ENCODE measurements at regions not wholly inside any gene's neighbourhood (a gene's known extent, or its start where the extent isn't known, plus 50 kb on each side); places are given as distances from the start of the nearest gene placed in this dataset.

DNA sequence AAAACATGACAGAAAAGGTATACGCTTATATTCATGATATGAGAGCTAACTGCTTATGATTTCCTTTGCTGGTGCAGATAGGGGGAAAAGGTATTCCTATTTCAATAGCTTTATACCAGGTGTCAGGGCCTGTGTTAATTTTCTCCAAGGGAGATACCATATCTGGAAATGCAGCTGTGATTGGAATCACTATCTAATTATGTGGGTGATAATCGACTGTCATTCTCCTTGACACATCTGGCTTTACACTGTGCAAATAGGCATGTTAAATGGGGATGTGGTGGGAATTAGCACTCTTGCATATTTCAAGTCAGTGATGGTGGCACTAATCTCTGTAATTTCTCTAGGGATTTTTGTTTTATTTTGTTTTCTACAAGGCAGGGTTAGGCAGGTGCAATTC lies 611.1 kb downstream of the CDH9 start:
- H3K27me3 ChIP-seq (ENCODE audit: control insufficient read depth, insufficient read depth, low read length), result no peaks in the 10 kb centered on the region
- TF ChIP-seq, protein P1, sequence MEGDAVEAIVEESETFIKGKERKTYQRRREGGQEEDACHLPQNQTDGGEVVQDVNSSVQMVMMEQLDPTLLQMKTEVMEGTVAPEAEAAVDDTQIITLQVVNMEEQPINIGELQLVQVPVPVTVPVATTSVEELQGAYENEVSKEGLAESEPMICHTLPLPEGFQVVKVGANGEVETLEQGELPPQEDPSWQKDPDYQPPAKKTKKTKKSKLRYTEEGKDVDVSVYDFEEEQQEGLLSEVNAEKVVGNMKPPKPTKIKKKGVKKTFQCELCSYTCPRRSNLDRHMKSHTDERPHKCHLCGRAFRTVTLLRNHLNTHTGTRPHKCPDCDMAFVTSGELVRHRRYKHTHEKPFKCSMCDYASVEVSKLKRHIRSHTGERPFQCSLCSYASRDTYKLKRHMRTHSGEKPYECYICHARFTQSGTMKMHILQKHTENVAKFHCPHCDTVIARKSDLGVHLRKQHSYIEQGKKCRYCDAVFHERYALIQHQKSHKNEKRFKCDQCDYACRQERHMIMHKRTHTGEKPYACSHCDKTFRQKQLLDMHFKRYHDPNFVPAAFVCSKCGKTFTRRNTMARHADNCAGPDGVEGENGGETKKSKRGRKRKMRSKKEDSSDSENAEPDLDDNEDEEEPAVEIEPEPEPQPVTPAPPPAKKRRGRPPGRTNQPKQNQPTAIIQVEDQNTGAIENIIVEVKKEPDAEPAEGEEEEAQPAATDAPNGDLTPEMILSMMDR (IDR thresholded peaks at IDR 0.05; ENCODE audit: insufficient read depth, low read length, poor library complexity, severe bottlenecking), result no peak
- no peaks in the 10 kb centered on the region for H3K36me3 ChIP-seq (ENCODE audit: control insufficient read depth, insufficient read depth, low read length)
- DNase-seq (ENCODE audit: low read depth), result no peak
- no peak overlapping the region for H3K4me3 ChIP-seq (ENCODE audit: low read depth, low read length)

DNA sequence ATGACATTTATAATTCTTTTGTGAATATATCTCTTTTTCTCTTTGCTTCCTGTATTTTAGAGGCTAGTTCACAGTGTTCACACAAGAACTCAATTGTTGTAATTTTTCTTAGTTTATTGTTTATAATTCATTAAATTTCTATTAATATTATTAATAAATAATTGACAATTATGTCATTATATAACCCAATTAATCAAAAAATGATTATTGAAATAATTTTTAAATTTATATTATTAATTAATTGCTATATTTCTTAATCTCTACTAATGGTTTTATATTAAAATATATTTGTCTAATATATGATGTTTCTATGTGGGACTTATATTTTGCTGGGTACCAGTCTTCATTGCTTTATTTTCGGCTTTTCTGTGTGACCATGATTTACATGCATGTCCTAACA lies 618.4 kb downstream of the CDH9 start:
- no peak overlapping the region for H3K4me3 ChIP-seq (ENCODE audit: low read depth, low read length)
- H3K27me3 ChIP-seq (ENCODE audit: control insufficient read depth, insufficient read depth, low read length), result no peaks in the 10 kb centered on the region
- no peaks in the 10 kb centered on the region for H3K36me3 ChIP-seq (ENCODE audit: control insufficient read depth, insufficient read depth, low read length)
- TF ChIP-seq, protein P1 (IDR thresholded peaks at IDR 0.05; ENCODE audit: insufficient read depth, low read length, poor library complexity, severe bottlenecking), result no peak
- no peak for DNase-seq (ENCODE audit: low read depth)

DNA sequence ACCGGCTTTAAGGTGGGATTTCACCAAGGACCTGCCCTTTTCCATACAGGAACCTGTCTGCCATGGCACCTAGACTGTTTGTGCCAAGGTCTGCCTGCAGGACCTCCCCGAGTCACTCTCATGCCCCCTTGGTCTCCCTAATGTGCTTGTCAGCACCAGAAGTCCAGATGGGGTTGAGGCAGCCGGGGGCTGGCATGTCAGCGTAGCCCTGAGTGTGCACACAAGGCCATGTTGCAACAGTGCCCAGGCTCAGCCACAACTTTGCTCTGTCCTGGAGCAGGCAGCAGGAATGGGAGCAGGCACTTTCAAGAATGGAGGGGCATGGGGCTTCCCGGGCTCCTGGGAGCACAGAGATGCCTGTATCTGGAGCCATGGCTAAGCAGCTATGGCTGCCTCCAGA lies 621.5 kb downstream of the CDH9 start:
- H3K27me3 ChIP-seq (ENCODE audit: control insufficient read depth, insufficient read depth, low read length), result no peaks in the 10 kb centered on the region
- H3K36me3 ChIP-seq (ENCODE audit: control insufficient read depth, insufficient read depth, low read length), result no peaks in the 10 kb centered on the region
- no peak overlapping the region for H3K4me3 ChIP-seq (ENCODE audit: low read depth, low read length)
- TF ChIP-seq, protein P1 (IDR thresholded peaks at IDR 0.05; ENCODE audit: insufficient read depth, low read length, poor library complexity, severe bottlenecking), result no peak
- DNase-seq (ENCODE audit: low read depth), result no peak

DNA sequence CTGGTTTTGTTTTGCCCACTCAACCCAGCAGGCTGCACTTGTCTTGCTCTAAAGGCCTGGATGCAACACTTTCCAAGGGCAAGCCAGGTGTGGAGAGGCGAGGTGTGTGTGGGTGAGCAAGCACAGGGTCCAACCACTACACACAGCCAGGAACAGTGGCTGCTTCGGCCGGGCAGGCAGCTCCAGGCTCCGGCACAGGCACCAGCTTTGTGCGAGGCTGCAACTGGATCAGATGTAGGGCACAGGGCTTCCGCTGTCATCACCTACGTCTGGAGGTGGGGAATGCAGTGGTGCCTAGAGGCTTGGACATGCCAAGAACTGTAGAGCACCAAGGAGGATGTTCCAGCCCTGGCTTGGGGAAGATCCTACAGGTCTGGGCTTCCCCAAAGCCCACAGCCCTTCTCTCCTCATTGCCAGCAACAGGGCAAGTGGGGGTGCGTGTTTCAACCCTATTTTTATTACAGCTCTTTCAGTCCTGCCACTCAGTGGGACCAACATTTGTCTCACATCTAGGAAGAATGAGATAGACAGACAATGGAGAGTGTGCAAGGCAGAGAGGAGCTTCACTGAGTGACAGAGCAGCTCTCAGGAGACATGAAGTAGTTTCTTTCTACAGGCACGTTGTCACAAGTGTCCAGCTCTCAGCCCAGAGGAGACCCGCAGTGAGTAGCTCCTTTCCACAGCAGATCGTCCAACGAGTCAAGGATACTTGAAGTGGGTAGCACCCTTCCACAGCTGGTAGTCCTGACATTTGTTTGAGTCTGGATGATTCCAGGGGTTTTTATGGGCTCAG lies 622.2 kb downstream of the CDH9 start:
- H3K27me3 ChIP-seq (ENCODE audit: control insufficient read depth, insufficient read depth, low read length), result no peaks in the 10 kb centered on the region
- H3K36me3 ChIP-seq (ENCODE audit: control insufficient read depth, insufficient read depth, low read length), result no peaks in the 10 kb centered on the region
- TF ChIP-seq, protein P1 (IDR thresholded peaks at IDR 0.05; ENCODE audit: insufficient read depth, low read length, poor library complexity, severe bottlenecking), result no peak
- no peak for DNase-seq (ENCODE audit: low read depth)
- no peak overlapping the region for H3K4me3 ChIP-seq (ENCODE audit: low read depth, low read length)

DNA sequence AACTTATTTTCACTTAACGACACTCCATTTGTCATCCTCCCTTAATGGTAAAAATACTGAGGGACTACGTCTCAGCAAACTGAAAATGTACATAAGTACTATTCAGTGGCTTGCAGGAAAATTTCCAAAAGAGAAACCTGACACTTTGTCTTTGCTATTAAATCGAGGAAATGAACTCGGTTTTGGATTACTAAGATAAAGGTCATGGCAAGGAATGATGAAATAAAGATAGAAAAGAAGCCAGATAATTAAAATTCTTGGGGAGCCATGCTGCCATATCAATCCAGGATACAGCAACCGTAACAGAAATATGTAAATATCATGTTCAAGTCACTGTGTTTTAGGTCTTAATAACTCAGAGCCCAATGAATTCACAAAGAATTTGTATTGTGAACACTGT lies 647.8 kb downstream of the CDH9 start:
- no peaks in the 10 kb centered on the region for H3K36me3 ChIP-seq (ENCODE audit: control insufficient read depth, insufficient read depth, low read length)
- no peaks in the 10 kb centered on the region for H3K27me3 ChIP-seq (ENCODE audit: control insufficient read depth, insufficient read depth, low read length)
- TF ChIP-seq, protein P1 (IDR thresholded peaks at IDR 0.05; ENCODE audit: insufficient read depth, low read length, poor library complexity, severe bottlenecking), result no peak
- no peak for DNase-seq (ENCODE audit: low read depth)
- H3K4me3 ChIP-seq (ENCODE audit: low read depth, low read length), result no peak overlapping the region

DNA sequence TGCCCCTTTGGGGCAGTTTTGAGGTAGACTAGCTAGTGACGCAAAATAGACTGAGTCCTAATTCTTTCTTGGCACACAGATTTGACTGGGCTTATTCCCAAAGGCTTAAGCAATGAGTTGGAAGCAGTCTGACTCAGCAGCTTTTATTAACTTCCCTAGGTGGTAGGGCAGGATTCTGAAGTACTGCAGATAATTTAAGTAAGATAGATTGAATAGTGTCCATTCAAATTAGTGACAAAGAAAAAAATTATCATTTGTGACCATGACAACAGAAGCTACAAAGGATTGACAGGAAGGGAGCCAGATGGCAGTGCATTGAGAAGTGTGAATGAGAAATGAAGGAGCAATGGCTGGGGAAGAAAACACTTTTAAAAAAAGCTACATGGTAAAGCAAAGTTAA lies 649.4 kb downstream of the CDH9 start:
- Histone ChIP-seq H3K4me3 (ENCODE audit: low read depth, low read length) (no peak overlapping the region), H3K36me3 (ENCODE audit: control insufficient read depth, insufficient read depth, low read length) (no peaks in the 10 kb centered on the region), H3K27me3 (ENCODE audit: control insufficient read depth, insufficient read depth, low read length) (no peaks in the 10 kb centered on the region)
- TF ChIP-seq, protein P1 (IDR thresholded peaks at IDR 0.05; ENCODE audit: insufficient read depth, low read length, poor library complexity, severe bottlenecking), result no peak
- DNase-seq (ENCODE audit: low read depth), result no peak

All from kidney epithelial cell (primary cell).